Fibroblast of villous mesenchyme (primary cell): ENCODE measurements at regions not wholly inside any gene's neighbourhood (a gene's known extent, or its start where the extent isn't known, plus 50 kb on each side); places are given as distances from the start of the nearest gene placed in this dataset.
A peak's percentile ranks its signal among the peaks of the same experiment; 100 is the strongest.

Experiments
- DNase-seq: peaks from one replicate; pipeline ENCODE4 v3.0.0-alpha.2; 2010; ENCODE audit warnings: low read depth
- H3K4me3 ChIP-seq: 2 replicates; pipeline ENCODE4 v1.5.1; 2011; ENCODE audit warnings: low read depth, mild to moderate bottlenecking, low read length
- TF ChIP-seq, protein P1 (sequence below): IDR thresholded peaks from 2 replicates; pipeline ENCODE4 v1.5.1; 2012; ENCODE audit warnings: low read depth, mild to moderate bottlenecking, low read length; ENCODE audit not compliant: insufficient read depth

DNA sequence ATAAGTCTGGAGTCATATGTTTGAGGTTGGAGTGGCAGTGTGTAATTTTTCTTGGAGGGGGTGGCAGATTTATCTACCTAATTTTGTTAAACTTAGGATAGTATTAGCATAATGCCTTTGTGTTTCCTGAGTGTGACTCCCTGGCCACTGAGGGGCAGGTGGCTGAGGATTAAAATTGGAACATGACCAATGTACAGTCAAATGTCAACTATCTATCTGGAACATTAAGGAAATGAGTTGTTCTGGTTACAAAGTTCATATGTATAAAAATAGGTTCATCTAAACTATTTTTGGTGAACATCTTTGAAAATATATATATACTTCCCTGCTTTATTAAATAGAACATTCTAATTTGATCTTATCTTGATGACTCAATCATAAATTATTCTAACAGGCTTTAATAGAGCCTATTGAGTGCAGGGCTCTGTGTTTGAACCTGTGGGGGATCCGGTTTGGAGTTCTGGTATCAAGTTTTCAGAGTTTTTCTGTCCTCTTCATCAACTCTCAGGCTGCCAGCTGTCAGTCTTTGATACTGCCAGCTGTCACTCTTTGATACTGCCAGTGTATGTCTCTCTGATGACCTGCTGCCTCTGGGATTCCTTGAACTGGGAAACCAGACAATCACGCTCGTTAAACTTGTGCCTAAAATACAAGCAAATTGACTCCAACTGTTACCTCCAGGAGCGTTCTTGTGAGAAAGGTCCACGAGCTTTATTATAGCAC, 309.6 kb downstream of the METTL15 start:
- H3K4me3 ChIP-seq = no peak overlapping the region
- TF ChIP-seq, protein P1, sequence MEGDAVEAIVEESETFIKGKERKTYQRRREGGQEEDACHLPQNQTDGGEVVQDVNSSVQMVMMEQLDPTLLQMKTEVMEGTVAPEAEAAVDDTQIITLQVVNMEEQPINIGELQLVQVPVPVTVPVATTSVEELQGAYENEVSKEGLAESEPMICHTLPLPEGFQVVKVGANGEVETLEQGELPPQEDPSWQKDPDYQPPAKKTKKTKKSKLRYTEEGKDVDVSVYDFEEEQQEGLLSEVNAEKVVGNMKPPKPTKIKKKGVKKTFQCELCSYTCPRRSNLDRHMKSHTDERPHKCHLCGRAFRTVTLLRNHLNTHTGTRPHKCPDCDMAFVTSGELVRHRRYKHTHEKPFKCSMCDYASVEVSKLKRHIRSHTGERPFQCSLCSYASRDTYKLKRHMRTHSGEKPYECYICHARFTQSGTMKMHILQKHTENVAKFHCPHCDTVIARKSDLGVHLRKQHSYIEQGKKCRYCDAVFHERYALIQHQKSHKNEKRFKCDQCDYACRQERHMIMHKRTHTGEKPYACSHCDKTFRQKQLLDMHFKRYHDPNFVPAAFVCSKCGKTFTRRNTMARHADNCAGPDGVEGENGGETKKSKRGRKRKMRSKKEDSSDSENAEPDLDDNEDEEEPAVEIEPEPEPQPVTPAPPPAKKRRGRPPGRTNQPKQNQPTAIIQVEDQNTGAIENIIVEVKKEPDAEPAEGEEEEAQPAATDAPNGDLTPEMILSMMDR = no peak
- no peak for DNase-seq

DNA sequence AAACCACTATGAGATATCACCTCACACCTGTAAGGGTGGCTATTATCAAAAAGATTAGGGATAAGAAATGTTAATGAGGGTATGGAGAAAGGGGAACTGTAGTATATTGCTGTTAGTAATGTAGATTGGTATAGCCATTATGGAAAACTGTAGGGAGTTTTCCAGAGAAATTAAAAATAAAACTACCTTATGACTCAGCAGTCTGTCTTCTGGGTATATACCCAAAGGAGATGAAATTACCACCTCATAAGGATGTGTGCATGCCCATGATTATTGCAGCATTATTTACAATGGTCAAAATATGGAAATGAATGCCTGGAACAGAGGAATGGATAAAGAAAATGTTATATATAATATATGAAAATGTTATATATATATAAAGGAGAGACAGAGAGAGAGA, 303.8 kb downstream of the METTL15 start:
- DNase-seq = no peak
- TF ChIP-seq, protein P1 = no peak
- H3K4me3 ChIP-seq = no peak overlapping the region

DNA sequence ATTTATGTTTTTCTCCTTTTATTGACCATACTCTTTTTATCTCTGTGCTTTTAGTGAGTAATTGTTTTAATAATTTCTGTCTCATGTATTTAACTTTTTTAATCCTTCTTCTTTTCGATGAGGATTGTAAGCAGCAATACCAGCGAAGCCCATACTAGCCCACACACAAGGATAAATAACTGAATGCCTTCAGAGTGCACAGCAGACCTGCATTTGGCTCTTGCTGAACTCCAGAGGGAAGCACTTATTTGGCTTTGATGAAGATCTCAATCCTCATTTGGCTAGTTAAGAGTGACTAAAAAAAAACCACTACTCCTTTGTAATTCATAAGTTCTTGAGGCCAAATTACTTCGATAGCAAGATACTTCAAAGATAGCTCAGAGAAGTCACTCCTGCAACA, 293.3 kb downstream of the METTL15 start:
- TF ChIP-seq, protein P1 = no peak
- H3K4me3 ChIP-seq = no peak overlapping the region
- no peak for DNase-seq

DNA sequence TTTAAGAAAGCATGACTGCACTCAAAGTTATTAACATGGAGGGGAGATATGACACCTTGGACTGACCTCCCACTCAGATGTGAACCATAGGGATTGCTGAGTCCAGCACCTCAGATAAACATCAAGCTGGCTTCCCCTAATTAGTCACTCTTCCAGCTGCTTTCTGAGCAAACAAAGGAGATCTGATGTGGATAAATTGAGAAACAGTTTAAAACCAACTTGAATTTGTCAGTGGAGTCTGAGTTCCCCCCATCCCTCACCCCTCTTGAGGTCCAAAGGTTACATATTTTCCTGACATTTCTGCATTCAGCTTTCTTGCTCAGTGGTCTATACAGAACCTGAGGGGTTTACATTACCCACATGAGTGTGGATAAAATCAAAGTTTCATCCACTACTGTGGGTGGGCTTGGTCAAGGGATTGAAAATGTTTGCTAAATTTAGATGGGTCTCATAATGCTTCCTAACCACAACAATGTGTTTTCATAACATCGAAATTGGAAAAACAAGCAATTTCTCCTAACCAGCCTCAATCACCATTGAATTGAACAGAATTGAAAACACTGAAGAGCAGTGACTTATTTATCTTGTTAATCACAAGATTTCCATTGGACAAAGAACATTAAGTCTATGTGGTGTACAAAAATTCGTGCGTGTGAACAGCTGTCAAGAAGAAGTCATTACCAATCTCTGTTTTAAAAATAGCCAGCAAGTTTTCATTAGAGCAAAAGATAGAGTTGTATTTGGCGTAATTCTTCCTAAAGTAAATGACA, 292.3 kb downstream of the METTL15 start:
- peak; percentile 77 for DNase-seq
- H3K4me3 ChIP-seq = no peak overlapping the region
- TF ChIP-seq, protein P1 = no peak

DNA sequence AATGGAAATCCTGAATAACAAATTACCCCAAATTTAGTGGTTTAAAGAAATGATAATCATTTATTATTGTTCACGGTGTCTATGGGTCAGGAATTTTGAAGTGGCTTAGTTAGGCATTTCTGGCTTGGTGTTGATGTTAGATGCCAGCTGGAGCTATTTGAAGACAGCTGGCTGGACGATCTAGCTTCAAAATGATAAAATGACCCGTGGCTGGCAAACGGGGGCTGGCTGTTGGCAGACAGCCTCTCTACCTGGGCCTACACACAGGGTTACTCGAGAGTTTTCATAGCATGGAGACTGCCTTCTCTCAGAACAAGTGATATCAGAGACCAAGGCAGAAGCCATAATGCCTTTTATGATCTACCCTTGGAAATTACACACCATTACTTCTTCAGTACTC, 285.2 kb downstream of the METTL15 start:
- no peak for DNase-seq
- TF ChIP-seq, protein P1 = no peak
- H3K4me3 ChIP-seq = no peak overlapping the region

DNA sequence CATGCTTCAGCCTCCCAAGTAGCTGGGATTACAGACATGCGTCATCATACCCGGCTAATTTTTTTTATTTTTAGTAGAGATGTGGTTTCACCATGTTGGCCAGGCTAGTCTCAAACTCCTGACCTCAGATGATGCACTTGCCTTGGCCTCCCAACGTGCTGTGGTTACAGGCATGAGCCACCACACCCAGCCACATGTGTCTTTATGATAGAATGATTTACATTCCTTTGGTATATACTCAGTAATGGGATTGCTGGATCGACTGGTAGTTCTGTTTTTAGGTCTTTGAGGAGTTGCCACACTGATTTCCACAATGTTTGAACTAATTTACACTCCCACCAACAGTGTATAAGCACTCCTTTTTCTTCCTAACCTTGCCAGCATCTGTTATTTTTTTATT, 276.2 kb downstream of the METTL15 start:
- peak; percentile 97 for DNase-seq
- H3K4me3 ChIP-seq = no peak overlapping the region
- TF ChIP-seq, protein P1 = no peak
